Cardiac septum (tissue), 1 donor: ENCODE measurements at regions not wholly inside any gene's neighbourhood (a gene's known extent, or its start where the extent isn't known, plus 50 kb on each side); places are given as distances from the start of the nearest gene placed in this dataset.

Experiments used
- DNase-seq: peaks from one replicate; pipeline ENCODE4 v3.0.0-alpha.2; 2020; ENCODE audit warnings: low spot score
- intact Hi-C: fragments of 100-400 bp; cut with DNase I; formaldehyde crosslinking; loops from one replicate; pipeline ENCODE4 v1.14.0; 2022
- donor health status: DM: no; HTN: no; CAD: no.

DNA sequence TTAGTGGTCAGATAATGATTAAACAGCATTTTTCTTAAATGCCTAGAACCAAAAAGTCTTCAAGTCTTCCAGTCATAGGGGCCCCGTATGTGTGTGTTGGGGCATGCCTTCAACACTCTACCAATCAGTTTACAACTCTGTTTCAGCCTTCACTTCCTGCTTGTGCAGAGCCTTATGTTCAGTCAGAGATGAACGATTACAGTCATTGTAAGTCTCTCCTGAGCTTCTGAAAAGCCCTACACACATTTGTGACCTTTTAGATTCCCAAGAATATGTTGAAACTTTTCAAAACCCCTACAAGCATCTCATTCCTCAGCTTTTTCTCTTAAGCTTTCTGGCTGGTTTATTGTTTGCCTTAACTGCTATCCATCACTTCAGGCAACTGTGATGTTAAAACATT is 591.2 kb downstream of the ZNF674 start:
- intact Hi-C loops: no loop called here
- no peak for DNase-seq

DNA sequence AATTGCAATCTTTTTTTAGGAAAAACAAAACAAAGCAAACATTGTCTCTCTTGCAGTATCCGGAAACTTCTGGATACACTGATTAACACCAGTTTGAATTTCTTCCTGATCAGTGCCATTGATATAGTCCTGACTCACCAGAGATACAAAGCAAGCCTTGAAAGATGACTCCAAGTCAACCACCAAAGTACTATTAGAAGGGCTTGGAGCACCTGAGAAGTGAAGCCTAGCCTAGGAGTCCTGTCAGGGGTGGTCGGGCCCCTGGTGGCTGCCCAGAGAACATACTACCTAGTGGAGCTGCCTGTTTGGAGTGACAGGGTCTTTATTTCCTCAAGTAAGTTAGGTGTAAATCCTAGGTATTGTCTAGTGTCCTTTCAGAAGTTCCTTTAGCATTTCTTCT is 593.2 kb downstream of the ZNF674 start:
- DNase-seq: no peak
- intact Hi-C loops: no loop called here

- intact Hi-C loops: no loop called here
- DNase-seq: no peak
Measured at GRCh38 chrX:45935408-45935807, 609.8 kb downstream of the ZNF674 start.

GRCh38 chrX:45912316-45912715 is 632.9 kb downstream of the ZNF674 start:
- intact Hi-C loops: no loop called here
- no peak for DNase-seq

DNA sequence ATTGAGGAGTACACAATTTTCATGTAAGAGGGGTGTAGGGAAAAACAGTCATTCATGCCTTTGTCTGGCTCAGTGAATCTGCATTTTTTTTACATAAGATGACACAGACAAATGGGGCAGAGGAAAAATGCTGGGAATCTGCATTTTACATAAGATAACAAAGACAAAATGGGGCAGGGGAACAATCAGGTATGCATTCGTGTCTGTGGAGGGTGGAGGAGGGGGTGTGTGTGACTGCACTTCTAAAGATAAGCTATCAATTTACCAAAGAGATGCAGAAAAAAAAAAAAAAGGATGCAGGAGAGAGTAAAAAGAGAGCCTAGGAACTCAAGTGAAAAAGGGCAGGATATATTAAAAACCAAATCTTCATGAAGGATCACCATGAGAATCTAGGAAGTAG is 637.4 kb downstream of the ZNF674 start:
- DNase-seq: no peak
- intact Hi-C loops: no loop called here

GRCh38 chrX:45903781-45904201 is 641.4 kb downstream of the ZNF674 start:
- no peak for DNase-seq

GRCh38 chrX:45900766-45901615 is 644.2 kb downstream of the ZNF674 start:
- no peak for DNase-seq
- intact Hi-C loops: no loop called here

More at GRCh38 chrX:45903781-45904201, 641.4 kb downstream of the ZNF674 start:
- intact Hi-C loops: no loop called here

GRCh38 chrX:45894864-45895645 is 650.2 kb downstream of the ZNF674 start:
- DNase-seq: no peak
- intact Hi-C loops: no loop called here

DNA sequence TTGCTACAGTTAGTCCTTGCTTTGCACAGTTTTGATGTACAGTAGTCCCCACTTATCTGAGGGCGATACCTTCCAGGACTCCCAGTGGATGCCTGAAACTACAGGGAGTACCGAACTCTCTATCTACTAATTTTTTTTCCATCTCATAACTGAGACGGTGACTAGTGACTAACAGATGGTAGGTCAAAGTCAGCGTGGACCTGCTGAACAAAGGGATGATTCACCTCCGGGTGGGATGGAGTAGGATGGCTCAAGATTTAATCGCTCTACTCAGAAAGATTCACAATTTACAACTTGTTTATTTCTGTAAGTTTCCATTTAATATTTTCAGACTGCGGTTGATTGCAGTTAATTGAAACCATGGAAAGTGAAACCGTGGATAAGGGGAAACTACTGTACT is 655.8 kb downstream of the ZNF674 start:
- no peak for DNase-seq
- intact Hi-C loops: no loop called here

DNA sequence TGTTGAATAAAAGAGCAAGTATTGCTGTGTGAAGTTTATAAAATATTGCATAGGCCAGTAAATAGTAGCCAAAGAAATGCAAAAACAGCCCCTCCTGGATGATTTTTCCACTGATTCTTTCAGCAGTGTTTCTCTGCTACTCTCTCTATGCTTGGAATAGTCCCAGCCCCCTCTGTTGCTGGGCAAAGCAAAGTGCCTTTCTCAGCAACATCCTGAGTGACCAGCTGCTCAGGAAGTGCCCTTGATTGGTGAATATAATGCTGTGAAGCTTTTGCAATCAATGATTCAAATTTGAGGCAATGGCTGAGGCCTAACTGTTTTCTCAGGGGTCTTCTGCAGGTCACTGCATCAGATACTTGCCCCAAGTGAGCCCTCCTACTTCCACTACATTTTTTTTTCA is 656.7 kb downstream of the ZNF674 start:
- intact Hi-C loops: no loop called here
- DNase-seq: no peak

DNA sequence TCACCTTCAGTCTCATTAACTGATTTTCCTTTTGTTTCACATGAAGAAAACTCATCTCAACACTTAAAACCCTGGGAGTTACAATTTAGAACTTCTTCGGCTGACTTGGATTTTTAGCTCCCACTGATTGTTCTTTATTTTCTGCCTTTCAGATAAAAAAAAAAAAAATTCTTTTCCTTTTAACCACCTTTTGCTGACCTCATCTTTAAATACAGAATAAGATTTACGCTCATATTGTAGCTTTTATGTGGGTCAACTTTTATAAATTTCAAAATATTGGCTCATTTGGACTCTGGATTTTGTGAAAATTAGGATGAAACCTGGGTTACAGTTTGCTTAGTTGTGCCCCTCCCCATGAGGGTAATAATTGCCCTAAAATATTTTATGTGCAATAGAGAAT is 659.3 kb downstream of the ZNF674 start:
- DNase-seq: no peak
- intact Hi-C loops: no loop called here

DNA sequence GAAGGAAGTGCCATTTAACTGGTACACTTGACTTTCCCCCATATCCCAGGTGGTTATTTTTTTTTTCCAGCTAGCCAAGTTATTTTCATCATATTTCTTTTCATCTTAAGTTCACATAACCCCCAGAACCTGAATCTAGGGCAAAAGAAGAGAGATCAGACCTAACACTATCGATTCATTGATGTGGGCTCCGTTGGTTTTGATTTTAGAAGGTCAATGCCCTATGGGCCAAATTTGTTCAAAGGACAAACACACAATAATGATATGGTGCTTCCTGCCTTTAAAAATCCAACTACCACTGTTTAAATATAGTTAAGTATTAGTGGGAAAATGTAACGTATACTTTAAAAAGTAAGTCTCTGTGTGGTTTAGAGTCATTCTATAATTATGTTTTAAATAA is 665.7 kb downstream of the ZNF674 start:
- intact Hi-C loops: no loop called here
- no peak for DNase-seq

DNA sequence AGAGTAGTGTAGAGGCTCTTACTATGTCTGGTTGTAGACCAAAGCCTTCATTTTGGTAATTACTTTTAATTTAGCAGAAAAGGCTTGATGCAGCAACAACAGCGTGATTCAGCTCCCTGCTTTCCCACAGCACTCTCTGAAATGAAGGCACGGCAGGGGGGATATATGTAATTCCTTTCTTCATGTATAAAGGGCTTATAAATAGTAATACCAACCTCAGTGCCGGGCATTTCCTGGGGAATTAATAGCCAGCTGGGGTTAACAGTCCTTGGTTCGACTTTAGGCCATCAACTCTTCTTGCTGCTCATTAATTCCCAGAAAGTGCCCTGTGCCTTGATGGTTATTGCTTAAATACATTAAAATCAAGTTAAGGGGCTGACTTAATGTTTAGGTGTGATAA is 669.0 kb downstream of the ZNF674 start:
- intact Hi-C loops: no loop called here
- DNase-seq: no peak

- intact Hi-C loops: no loop called here
- DNase-seq: no peak
Measured at GRCh38 chrX:45873781-45874180, 671.4 kb downstream of the ZNF674 start.

- no peak for DNase-seq
- intact Hi-C loops: no loop called here
Measured at GRCh38 chrX:45872480-45872879, 671.8 kb upstream of the DIPK2B start.

- intact Hi-C loops: no loop called here
- no peak for DNase-seq
Measured at GRCh38 chrX:45868425-45868824, 667.7 kb upstream of the DIPK2B start.

DNA sequence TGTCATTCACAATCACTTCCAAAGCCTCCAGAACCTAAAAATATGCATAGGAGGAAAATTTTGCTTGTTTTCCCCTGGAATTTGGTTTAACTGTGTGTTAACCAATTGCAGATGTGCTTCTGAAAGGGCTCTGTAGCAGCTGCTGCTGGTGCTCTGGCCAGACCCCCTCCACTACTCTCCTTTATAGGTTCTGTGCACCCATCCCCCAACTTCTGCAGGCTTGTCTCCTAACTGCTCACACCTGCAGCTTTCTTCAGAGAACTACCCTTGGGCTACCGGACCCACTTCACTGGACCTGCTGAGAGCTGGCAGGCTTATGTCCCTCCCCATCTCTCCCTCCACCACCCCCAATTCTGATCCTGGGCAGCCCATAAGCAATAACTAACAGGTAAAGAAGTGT is 662.1 kb upstream of the DIPK2B start:
- intact Hi-C loops: no loop called here
- no peak for DNase-seq

DNA sequence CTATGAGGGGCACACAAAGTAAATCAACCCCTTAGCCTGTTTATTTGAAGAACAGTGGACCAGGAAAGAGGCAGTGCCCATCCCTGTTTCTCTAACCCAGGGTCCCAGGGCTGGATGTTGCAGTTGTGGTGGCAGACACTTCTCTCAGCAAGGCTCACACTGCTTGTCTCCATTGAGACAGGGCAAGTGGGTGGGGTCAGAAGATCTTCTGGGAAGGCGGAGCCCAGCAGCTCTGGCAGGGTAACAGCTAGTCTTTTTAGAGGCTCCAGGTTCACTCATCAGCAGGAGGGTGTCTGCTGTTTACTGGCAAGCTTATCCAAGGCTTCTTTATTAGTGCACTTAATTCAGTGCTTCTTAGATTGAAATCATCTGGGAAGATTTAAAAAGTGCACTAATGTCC is 659.8 kb upstream of the DIPK2B start:
- intact Hi-C loops: no loop called here
- DNase-seq: no peak

DNA sequence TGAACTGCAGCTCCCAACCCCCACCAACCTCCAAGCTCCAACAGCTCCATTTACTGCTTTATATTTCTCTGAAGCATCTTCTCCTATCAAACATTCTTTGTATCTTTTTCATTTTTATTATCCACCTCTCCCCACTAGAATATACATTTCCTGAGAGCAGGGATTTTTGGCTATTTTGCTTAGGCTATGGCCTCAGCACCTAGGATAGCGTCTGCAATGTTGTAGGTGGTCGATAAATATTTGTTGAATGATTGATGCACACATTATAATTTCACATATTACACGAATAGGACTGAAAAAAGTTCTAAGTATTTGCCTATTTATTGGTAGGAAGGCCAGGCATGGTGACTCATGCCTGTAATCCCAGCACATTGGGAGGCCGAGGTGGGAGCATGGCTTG is 658.7 kb upstream of the DIPK2B start:
- DNase-seq: no peak
- intact Hi-C loops: no loop called here

DNA sequence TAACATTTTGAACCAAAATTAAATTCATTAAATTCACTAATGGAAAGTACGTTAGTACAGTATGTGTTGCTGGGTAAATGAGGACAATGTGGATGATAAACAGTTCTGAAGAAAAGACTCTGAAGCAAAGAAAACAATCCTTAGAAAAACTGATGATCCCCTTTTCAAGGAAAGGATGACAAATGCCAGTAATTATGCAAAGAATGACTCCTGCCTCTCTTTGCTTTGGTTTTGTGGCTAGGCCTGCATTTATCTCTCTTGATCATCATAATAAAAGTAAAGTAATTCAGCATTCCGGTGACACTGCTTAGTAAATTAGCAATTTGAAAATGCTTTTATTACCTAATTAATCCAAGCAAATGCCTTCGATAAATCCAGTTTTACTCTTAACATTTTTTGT is 652.2 kb upstream of the DIPK2B start:
- intact Hi-C loops: no loop called here

DNA sequence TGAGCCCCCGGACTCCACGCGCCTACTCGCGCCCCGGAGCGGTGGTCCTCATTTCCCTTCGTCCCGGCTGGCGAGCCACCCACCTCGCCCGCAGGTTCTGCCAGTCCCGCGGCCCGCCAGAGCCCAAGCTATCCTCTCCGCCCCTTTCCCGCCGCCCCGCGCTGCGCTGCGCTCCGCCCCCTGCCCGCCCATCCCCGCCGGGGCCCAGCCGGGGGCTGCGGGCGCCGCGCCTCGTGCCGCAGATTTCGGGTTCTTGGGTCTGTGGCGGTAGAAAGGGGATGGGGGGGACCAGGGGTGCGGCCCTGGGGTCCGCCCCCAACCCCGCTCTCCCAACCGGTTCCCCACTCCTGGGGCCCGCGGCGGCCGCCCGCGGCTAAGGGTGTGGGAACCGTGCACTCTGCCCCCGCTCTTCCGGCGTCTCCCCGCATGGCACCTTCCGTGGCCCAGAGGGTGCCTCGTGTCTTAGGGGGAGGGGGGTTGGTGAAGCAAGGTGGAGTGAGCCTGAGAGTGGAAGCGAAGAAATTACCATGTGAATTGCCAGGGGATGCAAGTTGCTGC is 650.8 kb upstream of the DIPK2B start:
- DNase-seq: no peak
- intact Hi-C loops: no loop called here

More for the DNA sequence above, 652.2 kb upstream of the DIPK2B start:
- DNase-seq: no peak
